Stimulated activated CD4-positive, alpha-beta T cell treated with anti-CD3 and anti-CD28 coated beads, Interleukin-15, amount 100 ng/mL, for 24 hours (primary cell): ENCODE measurements at regions not wholly inside any gene's neighbourhood (a gene's known extent, or its start where the extent isn't known, plus 50 kb on each side); places are given as distances from the start of the nearest gene placed in this dataset.

ENCODE experiments used
- DNase-seq: peaks from one replicate; pipeline ENCODE4 v3.0.0-alpha.2; 2020

- no peak for DNase-seq
Observed at GRCh38 chr16:8257561-8257960, 332.8 kb downstream of the TMEM114 start.

- no peak for DNase-seq
Observed at GRCh38 chr16:8254405-8254804, 335.9 kb downstream of the TMEM114 start.

GRCh38 chr16:8253718-8254117 lies 336.6 kb downstream of the TMEM114 start:
- DNase-seq, result no peak

- DNase-seq, result no peak
Observed at GRCh38 chr16:8251727-8252126, 338.6 kb downstream of the TMEM114 start.

DNA sequence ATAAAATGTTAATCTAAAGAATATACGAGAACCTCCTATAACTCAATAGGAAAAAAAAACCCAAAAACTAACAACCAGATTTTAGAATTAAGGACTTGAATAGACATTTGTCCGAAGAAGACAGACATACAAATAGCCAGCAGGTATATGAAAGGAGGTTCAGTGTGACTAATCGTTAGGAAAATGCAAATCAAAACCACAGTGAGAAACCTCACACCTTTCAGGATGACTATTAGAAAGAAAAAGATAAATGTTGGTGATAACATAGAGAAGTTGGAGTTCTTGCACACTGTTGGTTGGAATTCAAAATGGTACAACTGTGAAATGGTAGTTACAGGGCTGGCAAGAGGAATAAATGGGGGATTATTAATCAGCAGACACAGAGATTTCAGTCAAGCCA lies 339.0 kb downstream of the TMEM114 start:
- no peak for DNase-seq

- no peak for DNase-seq
Observed at GRCh38 chr16:8247993-8248392, 342.3 kb downstream of the TMEM114 start.

- DNase-seq, result no peak
Observed at GRCh38 chr16:8243981-8244380, 346.3 kb downstream of the TMEM114 start.

DNA sequence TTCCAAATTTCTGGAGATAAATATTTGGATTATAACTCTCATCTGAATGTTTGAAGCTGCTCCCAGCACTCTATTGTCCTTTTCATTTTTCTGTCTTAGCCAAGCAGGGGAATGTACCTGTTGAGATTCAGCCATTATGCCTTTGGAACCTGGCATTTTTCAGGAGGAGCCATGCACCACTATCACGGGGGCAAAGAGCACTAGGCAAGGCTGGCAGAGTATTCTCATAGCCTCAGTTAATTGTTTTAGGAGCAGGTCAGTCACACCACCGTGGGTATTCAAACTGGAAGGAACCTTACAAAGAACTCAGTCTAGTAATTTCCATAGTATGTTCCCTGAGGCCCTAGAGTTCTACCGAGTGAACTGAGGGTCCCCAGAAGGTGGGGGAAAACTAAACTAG lies 348.9 kb downstream of the TMEM114 start:
- no peak for DNase-seq

GRCh38 chr16:8239443-8239842 lies 350.9 kb downstream of the TMEM114 start:
- DNase-seq, result no peak

DNA sequence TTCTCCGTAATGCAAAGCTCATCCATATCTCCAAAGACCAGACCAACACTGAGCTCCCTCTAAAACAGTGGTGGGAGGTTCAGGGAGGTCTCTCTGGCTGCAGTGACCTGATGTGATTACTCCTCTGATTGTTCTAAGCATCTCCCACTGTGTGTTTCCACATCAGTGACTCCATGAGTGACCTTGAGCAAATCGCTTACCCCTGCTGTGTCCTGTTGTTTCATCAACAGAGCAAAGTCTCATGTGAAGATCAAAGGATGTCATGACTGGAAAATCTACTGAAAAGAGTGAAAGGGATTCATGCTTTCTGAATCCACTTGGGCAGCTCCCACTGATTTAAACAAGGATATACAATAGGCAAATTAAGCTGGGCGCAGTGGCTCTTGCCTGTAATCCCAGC lies 352.9 kb downstream of the TMEM114 start:
- DNase-seq, result no peak

GRCh38 chr16:8236816-8237215 lies 353.5 kb downstream of the TMEM114 start:
- DNase-seq, result no peak

DNA sequence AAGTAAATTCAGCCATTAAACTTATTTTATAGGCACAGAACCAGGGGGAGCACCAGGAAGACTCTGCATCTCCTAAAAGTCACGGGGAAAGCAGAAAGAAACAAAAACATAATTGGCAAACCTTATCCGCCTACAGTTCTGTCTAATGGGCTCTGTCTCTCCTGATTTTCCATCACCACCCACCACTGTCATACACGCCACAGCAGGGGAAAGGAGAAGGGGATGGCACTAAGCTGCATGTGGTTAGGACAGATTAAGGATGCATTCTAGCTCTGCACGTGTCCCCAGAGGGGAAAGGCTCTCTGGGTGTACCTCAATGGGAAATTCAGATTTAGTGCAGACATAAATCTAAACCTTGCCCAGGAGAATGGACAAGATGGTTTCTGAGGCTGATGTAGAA lies 359.8 kb downstream of the TMEM114 start:
- DNase-seq, result no peak

- no peak for DNase-seq
Observed at GRCh38 chr16:8229011-8229520, 361.2 kb downstream of the TMEM114 start.

GRCh38 chr16:8217201-8217600 lies 373.1 kb downstream of the TMEM114 start:
- no peak for DNase-seq

DNA sequence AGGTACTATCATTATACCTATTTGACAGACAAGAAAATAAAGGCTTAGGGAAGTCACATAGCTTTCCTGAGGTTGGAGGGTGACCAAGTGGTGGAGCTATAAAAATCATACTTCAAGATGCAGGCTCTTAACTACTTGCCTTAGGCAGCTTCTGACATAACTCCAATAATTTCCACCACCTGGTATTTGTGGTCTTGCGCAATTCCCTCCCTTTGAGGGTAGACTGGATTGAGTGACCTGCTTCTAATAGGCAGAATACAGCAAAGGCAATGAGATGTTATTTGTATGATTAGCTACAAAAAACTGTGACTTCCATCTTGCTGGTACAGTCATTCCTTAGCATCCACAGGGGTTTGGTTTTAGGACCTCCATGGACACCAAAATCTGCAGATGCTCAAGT lies 385.5 kb downstream of the TMEM114 start:
- no peak for DNase-seq

GRCh38 chr16:8204096-8204495 lies 386.2 kb downstream of the TMEM114 start:
- no peak for DNase-seq

- DNase-seq, result no peak
Observed at GRCh38 chr16:8203101-8203500, 387.2 kb downstream of the TMEM114 start.

DNA sequence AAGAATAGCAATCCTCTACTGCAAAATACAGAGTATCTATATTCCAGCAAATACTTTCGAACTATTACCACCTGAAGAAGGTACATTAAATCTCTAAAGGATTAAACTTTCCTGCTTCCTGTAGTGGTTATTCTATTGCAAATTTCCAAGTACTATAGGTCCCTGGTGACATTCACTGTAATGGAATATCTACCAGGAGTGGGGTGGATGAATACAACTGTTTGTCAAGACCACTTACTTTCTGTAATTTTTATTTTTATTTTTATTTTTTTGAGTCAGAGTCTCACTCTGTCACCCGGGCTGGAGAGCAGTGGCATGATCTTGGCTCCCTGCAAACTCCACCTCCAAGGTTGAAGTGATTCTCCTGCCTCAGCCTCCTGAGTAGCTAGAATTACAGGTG lies 389.5 kb downstream of the TMEM114 start:
- DNase-seq, result no peak

GRCh38 chr16:8199390-8199789 lies 390.9 kb downstream of the TMEM114 start:
- no peak for DNase-seq

- no peak for DNase-seq
Observed at GRCh38 chr16:8194794-8195193, 395.5 kb downstream of the TMEM114 start.

DNA sequence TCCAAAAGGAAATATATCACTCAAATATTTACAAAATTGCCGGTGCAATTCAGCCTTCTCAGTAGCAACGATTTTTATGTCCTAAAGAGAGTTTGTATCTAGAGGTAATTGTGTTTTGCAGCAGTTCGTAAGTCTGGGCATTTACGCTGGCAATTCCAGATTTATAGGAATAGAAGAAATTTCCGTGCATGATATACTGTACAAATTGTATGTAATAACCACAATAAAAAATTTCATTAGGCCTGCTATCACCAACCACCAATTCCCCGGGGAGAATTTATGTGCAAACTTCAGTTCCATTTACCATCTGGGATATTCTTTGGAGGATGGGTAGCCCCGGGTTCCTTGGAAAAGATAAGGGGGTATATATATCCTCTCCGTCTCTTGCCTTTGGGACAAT lies 401.5 kb downstream of the TMEM114 start:
- no peak for DNase-seq

- no peak for DNase-seq
Observed at GRCh38 chr16:8187782-8188372, 402.4 kb downstream of the TMEM114 start.

DNA sequence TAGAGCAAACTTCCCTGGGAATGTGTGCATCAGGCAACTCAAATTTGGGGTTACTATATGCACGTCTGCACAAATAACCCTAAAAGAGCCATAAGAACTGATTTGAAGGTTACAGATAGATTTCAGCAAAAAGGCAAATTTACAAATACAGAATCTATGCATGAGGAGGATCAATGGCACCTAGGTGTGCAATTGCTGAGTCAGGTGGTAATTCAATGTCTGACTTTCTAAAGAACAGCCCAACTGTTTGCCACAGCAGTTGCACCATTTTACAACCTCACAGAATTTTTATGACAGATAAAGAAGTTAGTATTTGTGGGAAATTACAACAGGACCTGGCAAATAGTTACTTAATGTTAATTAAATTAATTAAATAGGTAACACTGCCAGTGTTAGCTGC lies 405.5 kb downstream of the TMEM114 start:
- no peak for DNase-seq

GRCh38 chr16:8183176-8184099 lies 406.9 kb downstream of the TMEM114 start:
- DNase-seq, result no peak
